GM21423 (cell line): ENCODE measurements at regions not wholly inside any gene's neighbourhood (a gene's known extent, or its start where the extent isn't known, plus 50 kb on each side); places are given as distances from the start of the nearest gene placed in this dataset.

Experiments used
- ATAC-seq: cut with Tn5 transposase; IDR thresholded peaks from one replicate; pipeline ENCODE4 v1.9.1; 2021; ENCODE audit warnings: mild to moderate bottlenecking, moderate library complexity; ENCODE audit not compliant: unreplicated experiment

DNA sequence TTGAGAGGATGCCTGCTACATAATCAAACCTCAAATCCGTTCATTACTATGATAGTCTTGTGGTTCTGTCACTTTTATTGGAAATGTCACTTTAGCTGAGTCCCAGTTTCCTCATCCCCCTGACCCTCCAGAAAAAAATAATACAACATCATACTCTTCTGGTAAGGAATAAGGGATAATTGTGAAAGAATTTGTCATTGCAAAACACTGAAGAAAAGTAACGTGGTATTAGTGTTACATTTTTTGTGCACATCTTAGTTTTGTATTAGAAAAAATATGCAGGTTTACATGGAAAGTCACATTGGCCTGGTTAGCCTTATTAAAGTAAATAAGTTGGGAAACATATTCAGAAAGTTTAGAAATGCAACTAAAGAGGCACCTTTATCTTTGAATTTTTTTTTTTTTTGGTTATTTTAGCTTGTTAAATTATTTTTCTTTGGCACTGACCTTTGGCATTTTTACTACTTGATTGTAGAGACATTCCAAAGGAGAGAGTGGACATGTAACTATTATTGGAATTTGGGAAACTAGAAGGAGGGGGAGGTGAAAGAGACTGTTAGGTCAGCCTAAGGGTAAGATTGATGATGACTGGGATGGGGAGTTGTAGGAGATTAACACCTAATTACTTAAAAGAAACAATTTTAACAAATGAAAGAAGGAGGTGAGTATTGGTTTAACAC, 462.2 kb upstream of the RARB start:
- no peak for ATAC-seq

DNA sequence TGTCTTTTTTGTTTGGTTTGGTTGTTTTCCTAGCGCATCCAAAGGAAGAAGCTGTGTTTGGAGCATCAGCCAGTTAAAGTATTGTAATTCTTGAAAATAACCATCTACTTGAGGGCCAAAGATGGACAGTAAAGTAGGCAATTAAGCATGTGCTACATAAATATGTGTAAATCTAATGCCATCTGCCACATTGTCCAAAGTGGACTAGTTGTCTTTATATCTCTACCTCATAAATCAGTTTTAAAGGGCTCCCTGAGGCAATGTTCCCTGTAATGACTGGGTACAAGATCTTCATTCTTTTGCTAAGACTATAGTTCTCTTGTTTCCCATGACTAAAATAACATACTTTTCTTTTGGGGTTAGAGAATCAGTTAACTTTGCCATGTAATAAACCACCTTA, 460.0 kb upstream of the RARB start:
- ATAC-seq, result no peak

DNA sequence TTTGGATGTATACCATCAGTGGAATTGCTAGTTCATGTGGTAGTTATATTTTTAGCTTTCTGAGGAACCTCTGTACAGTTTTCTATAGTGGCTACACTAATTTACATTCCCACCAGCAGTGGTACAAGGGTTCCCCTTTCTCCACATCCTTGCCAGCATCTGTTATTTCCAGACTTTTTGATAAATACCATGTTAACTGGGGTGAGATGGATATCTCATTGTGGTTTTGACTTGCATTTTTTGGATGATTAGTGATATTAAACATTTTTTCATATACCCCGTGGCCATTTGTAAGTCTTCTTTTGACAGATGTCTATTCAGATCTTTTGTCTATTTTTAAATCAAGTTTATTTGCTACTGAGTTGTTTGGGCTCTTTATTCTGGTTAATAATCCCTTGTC, 455.6 kb upstream of the RARB start:
- no peak for ATAC-seq

DNA sequence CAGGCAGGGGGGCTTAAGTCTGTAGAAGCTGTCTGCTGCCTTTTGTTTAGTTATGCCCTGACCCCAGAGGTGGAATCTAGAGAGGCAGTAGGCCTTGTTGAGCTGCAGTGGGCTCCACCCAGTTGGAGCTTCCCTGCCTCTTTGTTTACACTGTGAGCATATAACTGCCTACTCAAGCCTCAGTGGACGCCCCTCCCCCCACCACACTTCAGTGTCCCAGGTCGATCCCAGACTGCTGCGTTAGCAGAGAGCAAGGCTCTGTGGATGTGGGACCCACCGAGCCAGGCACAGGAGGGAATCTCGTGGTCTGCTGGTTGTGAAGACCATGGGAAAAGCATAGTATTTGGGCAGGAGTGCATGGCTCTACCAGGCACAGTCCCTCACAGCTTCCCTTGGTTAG, 446.8 kb upstream of the RARB start:
- no peak for ATAC-seq

DNA sequence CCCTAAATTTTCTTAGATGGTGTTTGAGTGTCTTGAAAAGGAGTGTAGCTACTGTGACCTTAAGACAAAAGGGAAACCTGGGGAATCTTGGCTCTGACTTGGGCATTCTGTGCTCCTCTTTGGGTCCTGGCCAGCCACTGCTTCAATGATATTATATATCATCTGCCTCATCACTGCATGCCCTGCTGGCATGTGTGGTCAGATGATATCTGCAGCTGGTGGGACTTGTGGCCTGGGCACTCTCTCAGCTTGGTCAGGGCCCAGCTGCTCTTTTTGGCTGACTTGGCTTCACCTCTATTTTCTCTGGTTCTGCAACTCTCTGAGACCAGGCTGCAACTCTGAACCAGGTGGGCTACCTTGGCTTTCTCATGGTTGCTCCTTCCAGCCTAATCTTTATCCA, 446.1 kb upstream of the RARB start:
- no peak for ATAC-seq

DNA sequence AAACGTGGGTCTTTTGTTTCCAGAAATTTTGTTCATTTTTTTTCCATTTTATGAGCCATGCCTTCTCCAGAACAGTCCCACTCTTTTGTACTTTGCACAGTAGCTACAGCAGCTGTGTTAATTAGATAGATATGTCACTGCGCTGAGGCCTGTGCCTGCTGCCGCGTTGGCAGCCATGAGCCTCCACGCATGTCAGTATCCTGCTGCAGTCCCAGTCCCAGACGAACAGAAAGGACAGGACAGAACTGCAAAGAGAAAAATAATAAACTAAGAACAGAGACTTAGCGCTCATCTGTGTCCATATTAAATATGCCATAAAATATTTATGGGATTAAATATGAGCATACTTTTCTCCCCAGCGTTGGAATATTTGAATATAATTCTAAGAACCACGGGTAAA, 442.4 kb upstream of the RARB start:
- ATAC-seq, result no peak

DNA sequence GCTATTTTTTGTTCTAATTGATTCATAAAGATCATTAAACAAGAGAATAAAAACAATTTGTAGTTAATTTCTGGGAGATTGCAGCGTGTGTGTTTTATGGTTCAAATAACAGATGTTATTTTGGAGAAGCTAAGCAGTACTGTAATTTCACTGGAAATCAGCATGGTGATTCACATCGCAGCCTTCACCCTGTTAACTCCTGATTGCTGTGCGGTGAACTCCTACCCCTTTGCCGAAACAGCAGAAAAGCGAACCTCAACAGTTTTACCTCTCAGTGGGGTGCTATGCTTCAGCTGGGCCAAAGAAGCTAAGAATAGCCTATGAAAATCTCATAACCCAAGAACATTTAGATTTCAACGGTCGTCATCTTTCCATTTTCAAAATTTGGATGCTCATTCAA, 441.5 kb upstream of the RARB start:
- no peak for ATAC-seq

DNA sequence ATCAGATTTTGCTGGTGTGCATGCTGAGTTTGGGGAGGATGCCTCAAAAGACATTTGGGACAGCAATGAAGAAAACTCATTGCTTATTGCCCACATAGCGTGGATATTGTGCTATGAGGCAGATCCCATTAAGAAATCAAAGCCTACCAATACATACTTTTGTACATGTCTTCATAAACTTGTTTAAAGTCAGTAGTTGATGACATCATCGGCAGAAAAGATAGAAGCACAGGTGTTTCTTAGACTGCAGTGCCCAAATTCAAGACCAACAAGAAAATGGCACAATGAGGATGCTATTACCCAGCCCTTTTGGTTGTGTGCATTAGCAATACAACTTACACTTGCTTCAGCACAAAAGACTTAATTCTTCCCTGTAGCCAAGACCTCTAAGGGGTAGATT, 428.7 kb upstream of the RARB start:
- ATAC-seq, result no peak

DNA sequence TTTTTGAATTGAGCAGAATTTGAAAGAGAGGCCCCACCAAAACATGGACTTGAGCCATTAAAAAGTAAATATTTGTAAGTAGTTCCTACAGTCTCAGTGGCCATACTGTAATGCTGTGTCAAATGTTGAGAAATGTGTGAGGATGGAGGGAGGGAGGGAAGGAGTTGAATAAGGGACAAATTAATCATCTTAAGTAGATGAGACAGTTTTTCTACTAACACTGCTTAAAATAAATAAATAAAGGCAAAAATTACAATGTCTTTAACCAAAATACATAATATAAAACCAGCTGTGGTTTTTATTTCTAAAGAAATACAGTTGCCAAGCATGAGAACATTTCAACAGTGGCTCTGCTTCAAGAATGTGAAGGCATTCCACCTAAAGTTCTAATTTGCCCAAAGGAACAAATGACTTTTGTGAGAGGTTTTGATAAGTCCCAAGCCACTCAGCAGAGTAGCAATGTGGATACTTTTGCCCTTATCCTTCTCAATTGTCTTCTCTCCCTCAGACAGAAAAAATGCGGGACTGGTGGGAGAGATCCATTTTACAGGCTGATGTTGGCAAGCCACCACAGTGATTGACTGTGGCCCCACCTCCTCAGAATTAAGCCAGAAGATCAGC, 427.0 kb upstream of the RARB start:
- ATAC-seq, result no peak

DNA sequence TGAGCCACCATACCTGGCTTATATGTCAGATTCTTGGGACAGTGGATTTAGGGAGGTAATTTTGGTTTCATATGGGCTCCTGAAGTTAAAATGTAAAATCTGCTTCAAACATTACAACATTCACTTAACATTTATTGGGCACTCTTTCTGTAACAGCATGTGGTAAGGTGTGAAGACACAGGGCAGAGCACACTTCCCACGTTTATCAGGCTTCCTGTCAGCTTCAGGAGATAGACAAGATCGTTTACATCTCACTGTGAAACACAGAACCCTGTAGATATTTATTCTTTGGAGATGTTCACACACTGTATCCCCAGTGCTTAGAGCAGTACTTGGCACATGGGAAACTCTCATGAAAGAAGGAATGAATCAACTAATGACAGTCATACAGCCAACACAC, 426.0 kb upstream of the RARB start:
- ATAC-seq, result no peak

DNA sequence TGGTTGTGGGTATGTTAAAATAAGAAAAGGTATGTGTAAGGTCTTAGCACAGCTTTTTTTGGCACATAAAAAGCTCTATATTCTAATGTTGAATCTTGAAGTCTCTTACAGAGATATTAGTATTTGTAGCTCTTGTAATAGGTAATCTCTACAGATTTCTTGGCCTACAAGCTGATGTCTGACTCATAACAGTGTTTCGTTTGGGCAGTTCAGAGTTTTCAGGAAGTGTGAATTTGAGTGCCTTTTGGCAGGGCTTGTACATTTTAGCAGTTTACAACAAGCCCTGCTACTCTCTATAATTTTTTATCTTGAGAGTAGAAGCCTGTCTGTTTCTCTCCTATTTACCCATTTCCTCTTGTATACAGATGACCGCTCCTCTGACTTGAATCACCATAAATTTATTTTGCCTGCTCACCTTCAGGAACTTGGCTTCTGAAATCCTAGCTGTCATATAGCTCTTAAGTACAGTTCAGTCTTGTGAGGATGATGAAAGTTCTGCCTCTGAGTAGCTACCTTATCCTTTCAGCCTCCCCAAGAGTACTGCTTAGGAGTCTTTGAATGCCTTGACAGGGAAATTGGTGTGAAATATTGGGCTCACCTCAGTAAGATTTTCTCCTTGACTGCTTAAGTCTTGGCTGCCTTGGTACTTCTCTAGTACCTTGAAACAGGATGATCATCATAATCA, 419.9 kb upstream of the RARB start:
- peak; percentile 99 for ATAC-seq

DNA sequence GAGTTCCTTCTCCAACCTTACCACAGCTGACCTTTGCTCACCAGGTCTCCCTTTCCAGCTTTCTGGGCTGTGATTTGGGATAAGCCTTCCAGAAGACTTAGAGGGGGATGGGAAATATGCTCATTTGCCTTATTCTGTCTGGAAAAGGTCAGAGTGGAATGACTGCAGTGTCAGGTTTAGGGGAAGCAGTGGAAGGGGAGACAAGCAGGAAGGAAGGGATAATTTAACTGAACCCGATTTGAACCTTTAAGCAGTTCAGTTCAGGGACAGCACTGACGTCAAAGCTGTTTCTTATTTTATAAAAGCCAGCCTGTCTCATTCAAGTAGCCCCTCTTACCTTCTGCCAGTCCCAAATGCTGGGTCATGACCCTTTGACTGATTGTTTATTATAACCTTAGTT, 418.4 kb upstream of the RARB start:
- ATAC-seq, result no peak

DNA sequence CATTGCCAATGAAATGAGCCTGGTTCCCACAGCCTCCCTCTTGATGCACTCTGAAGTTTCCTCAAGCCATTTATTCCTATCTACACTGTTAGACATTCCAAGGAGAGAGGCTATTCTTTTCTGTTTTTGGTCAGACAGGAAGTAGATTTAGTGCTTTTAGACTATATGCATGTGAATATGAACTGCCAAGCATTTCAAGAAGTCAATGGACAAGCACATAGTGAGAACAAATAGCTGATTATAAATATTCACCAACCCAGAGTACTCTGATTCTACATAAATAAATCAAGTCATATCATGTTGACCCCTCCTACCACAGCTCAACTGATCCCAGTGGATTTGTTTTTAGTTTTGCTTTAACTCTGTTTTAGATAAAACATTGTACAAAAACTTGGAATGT, 412.5 kb upstream of the RARB start:
- no peak for ATAC-seq

DNA sequence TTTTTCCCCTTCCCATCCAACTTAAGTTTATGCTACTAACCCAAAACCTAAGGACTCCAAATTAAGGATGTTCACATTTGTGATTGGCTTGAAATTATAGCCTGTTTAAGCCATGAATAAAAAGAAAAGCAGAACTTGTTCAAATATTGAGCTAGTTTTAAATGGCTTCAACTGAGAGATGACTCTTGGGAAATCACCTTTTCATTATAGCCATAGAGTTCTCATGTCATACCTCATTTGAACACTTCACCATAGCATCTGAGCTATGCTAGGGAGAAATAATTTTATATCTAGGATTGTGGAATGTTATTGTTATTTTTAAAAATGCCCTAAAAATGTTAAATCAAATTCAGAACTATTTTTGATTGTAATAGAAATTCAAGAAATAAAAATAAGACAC, 409.2 kb upstream of the RARB start:
- ATAC-seq, result no peak

DNA sequence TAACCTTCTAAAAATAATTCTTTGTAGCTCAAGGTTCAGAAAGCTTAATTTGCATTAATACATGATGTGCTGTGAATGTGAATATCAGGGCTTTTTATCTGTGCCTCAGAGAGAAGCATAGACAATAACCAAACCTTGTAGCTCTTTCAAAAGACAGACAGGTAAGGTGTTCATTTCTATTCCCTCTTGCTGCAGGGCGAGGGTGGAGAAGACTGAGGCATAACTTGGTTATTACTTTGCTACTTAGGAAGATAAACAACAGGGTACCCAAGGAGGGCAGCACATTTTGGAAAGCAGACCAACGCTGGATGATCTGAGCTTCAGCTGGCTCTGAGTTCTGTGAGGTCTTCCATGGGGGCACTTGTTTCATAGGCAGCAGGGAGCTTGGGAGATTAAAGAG, 408.6 kb upstream of the RARB start:
- no peak for ATAC-seq

DNA sequence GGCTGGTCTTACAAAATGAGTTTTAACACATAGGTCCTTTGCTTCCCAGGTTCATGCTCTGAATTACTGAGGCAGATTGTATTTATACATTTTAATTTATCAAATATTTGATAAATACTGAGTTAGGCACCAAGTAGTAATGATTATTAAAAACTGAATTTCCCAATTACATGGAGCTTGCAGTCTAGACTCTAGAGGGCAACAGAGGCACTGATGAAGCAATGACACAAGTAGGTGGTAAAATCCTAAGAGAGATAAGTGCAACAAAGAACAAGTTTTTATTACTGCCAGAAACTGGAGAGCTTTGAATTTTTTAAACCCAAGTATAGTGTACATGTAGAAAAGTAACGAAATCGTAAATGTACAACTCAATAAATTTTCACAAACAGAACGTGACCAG, 406.2 kb upstream of the RARB start:
- no peak for ATAC-seq

DNA sequence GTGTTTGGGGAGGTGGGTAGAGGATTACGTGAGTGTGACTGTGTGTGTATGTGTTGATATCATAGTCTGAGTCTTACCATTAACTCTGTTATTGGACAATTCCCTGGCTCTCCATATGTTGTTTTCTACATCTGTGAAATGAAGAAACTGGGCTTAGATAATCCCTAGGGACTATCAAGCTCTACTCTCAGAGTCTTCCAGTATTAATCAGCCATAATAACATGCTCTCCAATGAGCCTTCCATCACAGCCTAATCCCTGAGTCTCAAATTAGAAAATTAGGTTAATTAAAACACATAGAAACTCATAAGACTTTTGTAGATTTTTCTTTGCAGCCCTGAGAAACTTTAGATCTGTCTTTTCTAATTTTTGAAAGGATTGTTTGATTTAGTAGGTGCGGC, 404.2 kb upstream of the RARB start:
- ATAC-seq, result no peak

DNA sequence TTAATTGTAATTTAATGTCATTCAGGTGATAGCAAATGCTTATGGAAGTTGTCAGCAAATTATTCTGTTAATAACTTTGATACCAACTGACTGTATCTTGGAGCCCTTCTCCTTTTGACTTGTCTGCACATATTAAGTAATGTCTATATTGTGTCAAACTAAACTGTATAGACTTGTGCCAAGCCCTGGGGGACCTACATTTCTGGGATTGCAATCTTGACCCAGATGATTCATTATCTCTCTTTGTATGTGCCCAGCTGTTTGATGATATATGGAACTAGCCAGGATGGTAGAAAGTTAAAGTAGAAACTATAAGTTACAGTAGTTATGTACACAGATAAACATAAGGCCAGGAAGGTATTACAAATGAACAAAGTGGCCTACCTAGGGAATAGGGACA, 402.8 kb upstream of the RARB start:
- no peak for ATAC-seq

DNA sequence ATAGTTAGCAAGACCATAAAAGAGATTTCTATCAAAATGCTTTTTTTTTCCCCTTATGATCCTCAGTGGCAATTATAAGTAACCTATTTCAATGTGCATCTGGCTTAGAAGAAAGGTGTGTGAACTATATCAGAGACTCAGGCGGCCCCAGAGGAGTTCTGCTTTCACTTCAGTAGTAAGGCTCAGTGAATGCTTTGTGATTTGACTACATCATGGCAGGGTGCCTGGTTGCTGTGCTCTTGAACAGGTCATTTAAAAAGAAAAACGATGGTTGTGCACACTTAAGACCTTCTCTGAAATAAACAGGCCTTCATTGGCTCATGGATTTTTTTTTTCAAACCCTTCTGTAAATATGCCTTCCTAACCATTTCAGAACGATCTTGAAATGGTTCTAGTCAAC, 400.4 kb upstream of the RARB start:
- no peak for ATAC-seq

DNA sequence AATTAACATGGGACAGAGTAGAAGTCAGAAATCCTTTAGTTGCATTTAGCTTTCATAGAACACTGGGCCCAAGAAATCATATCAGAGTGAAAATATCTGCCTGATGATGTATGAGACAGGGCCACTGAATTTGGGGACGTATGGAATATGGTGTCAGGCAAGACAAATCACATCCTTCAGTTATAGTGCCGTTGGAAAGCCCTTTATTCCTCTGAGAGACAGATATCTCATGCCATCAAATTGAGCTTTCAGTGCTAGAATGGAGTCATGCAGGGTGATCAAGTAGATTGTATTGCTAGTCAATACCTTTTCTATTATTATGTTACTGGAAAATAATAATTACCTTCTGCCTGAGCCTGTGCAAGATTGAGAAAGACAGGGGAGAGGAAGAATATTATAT, 398.2 kb upstream of the RARB start:
- ATAC-seq, result no peak

DNA sequence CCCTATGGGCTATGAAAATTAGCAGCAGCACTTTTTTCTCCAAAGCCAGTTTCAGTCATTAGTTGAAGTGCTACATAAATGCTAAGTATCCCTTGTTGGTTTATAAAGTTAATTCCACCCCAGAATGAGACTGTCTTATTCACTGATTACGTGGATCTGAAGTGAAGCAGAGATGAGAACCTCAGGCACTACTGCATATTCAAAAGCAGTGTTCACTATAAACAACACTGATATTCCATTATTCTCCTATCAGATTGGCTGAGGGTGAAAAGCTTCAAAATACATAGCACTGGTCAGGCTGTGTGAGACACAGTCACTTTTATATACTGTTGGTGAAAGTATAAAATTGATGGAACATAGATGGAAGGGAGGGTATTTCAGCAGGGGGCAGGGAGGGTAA, 395.7 kb upstream of the RARB start:
- no peak for ATAC-seq

DNA sequence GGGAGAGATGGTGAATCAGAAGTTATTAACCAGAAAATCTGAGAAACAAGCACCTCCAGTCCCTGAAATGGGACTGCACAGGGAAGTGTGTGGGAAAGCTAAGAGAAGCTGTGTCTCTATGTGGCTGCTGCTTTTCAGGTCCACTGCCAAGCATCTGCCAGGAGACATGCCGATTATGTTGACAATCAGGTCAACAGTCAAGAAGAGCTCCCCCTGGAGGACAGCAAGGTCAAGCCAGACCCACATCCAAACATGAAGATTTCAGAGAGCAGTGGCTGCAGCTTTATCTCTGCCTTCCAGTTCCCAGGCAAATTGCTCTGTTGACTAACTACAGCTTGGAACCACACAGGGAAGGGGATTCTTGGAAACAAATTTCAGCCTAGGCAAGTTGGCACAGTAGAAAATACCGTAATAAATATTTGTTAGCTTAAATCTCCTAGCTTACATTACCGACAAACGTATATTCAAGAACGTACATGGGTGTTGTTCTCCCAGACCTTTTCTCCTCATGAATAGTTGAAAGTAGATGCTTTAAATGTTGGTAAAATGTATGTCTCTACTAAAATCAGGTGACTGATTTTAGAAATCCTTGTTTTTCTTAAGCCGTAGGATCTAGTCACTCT, 394.5 kb upstream of the RARB start:
- ATAC-seq, result peak; percentile 79
